Vagina (tissue), 2 donors: ENCODE measurements at regions not wholly inside any gene's neighbourhood (a gene's known extent, or its start where the extent isn't known, plus 50 kb on each side); places are given as distances from the start of the nearest gene placed in this dataset.

Experiments
- DNase-seq, 2 donors: peaks; one replicate each; pipeline ENCODE4 v3.0.0-alpha.2; 2017; ENCODE audit errors: extremely low spot score in 2 of 2
- H3K27ac ChIP-seq: fragments of 200-600 bp; sonication (generic); one replicate; pipeline ENCODE4 v1.5.1; 2019
- H3K27me3 ChIP-seq: fragments of 200-600 bp; sonication (generic); one replicate; pipeline ENCODE4 v1.5.1; 2019
- H3K36me3 ChIP-seq, 2 donors: fragments of 200-600 bp; sonication (generic); one replicate each; pipeline ENCODE4 v1.5.1; 2017 to 2019
- H3K4me1 ChIP-seq: fragments of 200-600 bp; sonication (generic); one replicate; pipeline ENCODE4 v1.5.1; 2019
- H3K4me3 ChIP-seq, 2 donors: fragments of 200-600 bp; sonication (generic); 1 replicate in 1 of 2; 2 replicates in 1 of 2; pipeline ENCODE4 v1.5.1; 2016 to 2019
- H3K9me3 ChIP-seq: fragments of 200-600 bp; sonication (generic); one replicate; pipeline ENCODE4 v1.5.1; 2019
- CTCF ChIP-seq, 3 experiments: fragments of 450-650 bp in 2 of 3; fragments of 200-600 bp in 1 of 3; sonication (generic) in 1 of 3; IDR thresholded peaks; one replicate each; pipeline ENCODE4 v1.5.1; 2017 to 2019; ENCODE audit warnings: antibody characterized with exemption in 3 of 3, mild to moderate bottlenecking in 2 of 3, moderate library complexity in 2 of 3
- POLR2A ChIP-seq, 2 donors: fragments of 450-650 bp; IDR thresholded peaks; one replicate each; pipeline ENCODE4 v1.6.1; 2017; ENCODE audit warnings: antibody characterized with exemption in 2 of 2, mild to moderate bottlenecking in 2 of 2, moderate library complexity in 2 of 2
- POLR2AphosphoS5 ChIP-seq, 2 donors: sonication (generic); formaldehyde crosslinking; IDR thresholded peaks; one replicate each; pipeline ENCODE4 v1.9.0; 2017; ENCODE audit warnings: antibody characterized with exemption in 2 of 2, mild to moderate bottlenecking in 2 of 2, low read depth in 1 of 2; ENCODE audit not compliant: insufficient read depth in 1 of 2
- intact Hi-C: fragments of 100-400 bp; cut with DNase I; formaldehyde crosslinking; loops from one replicate; pipeline ENCODE4 v1.15.1; 2023

- no peaks in the 10 kb centered on the region for H3K4me1 ChIP-seq
- no peak for TF ChIP-seq POLR2A (IDR thresholded peaks at IDR 0.05)
- TF ChIP-seq POLR2AphosphoS5 (IDR thresholded peaks at IDR 0.05; ENCODE audit: insufficient read depth in 1 of 2, low read depth in 1 of 2), result no peak
- no peak for TF ChIP-seq CTCF (IDR thresholded peaks at IDR 0.05)
- H3K36me3 ChIP-seq, result no peaks in the 10 kb centered on the region
- intact Hi-C loops, result no loop called here
- no peaks in the 10 kb centered on the region for H3K9me3 ChIP-seq
- H3K27ac ChIP-seq, result no peak overlapping the region
- no peaks in the 10 kb centered on the region for H3K27me3 ChIP-seq
- H3K4me3 ChIP-seq, result no peak overlapping the region
- DNase-seq, result no peak
Measured at GRCh38 chrX:43083016-43083415, 305.1 kb upstream of the PPP1R2C start.

GRCh38 chrX:43087830-43088229, 309.9 kb upstream of the PPP1R2C start:
- no peak overlapping the region for H3K27ac ChIP-seq
- intact Hi-C loops, result no loop called here
- H3K9me3 ChIP-seq, result no peaks in the 10 kb centered on the region
- DNase-seq, result no peak
- H3K36me3 ChIP-seq, result no peaks in the 10 kb centered on the region
- H3K4me1 ChIP-seq, result no peaks in the 10 kb centered on the region
- no peaks in the 10 kb centered on the region for H3K27me3 ChIP-seq
- TF ChIP-seq POLR2A (IDR thresholded peaks at IDR 0.05) (no peak), POLR2AphosphoS5 (IDR thresholded peaks at IDR 0.05; ENCODE audit: insufficient read depth in 1 of 2, low read depth in 1 of 2) (no peak)
- no peak overlapping the region for H3K4me3 ChIP-seq

GRCh38 chrX:43096830-43097229, 318.9 kb upstream of the PPP1R2C start:
- no peak for DNase-seq
- Histone ChIP-seq H3K4me1 (no peaks in the 10 kb centered on the region), H3K9me3 (no peaks in the 10 kb centered on the region), H3K4me3 (no peak overlapping the region), H3K36me3 (no peaks in the 10 kb centered on the region), H3K27me3 (no peaks in the 10 kb centered on the region), H3K27ac (no peak overlapping the region)
- no peak for TF ChIP-seq POLR2A (IDR thresholded peaks at IDR 0.05)
- intact Hi-C loops, result no loop called here

GRCh38 chrX:43106009-43106408, 328.0 kb upstream of the PPP1R2C start:
- DNase-seq, result no peak
- Histone ChIP-seq H3K36me3 (no peaks in the 10 kb centered on the region), H3K4me3 (no peak overlapping the region), H3K4me1 (no peaks in the 10 kb centered on the region), H3K9me3 (no peaks in the 10 kb centered on the region), H3K27ac (no peak overlapping the region), H3K27me3 (no peaks in the 10 kb centered on the region)
- intact Hi-C loops, result no loop called here
- TF ChIP-seq POLR2AphosphoS5 (IDR thresholded peaks at IDR 0.05; ENCODE audit: insufficient read depth in 1 of 2, low read depth in 1 of 2), result no peak
- no peak for TF ChIP-seq POLR2A (IDR thresholded peaks at IDR 0.05)
- no peak for TF ChIP-seq CTCF (IDR thresholded peaks at IDR 0.05)

GRCh38 chrX:43108828-43109227, 330.9 kb upstream of the PPP1R2C start:
- DNase-seq, result no peak
- intact Hi-C loops, result no loop called here
- no peaks in the 10 kb centered on the region for H3K9me3 ChIP-seq
- no peaks in the 10 kb centered on the region for H3K36me3 ChIP-seq
- no peak for TF ChIP-seq POLR2AphosphoS5 (IDR thresholded peaks at IDR 0.05; ENCODE audit: insufficient read depth in 1 of 2, low read depth in 1 of 2)
- no peak for TF ChIP-seq CTCF (IDR thresholded peaks at IDR 0.05)
- TF ChIP-seq POLR2A (IDR thresholded peaks at IDR 0.05), result no peak
- no peaks in the 10 kb centered on the region for H3K4me1 ChIP-seq
- H3K27ac ChIP-seq, result no peak overlapping the region
- H3K27me3 ChIP-seq, result no peaks in the 10 kb centered on the region
- H3K4me3 ChIP-seq, result no peak overlapping the region

GRCh38 chrX:43121637-43122036, 343.7 kb upstream of the PPP1R2C start:
- Histone ChIP-seq H3K4me1 (no peaks in the 10 kb centered on the region), H3K9me3 (no peaks in the 10 kb centered on the region), H3K27me3 (no peaks in the 10 kb centered on the region), H3K4me3 (no peak overlapping the region), H3K36me3 (no peaks in the 10 kb centered on the region), H3K27ac (no peak overlapping the region)
- intact Hi-C loops, result no loop called here
- TF ChIP-seq POLR2A (IDR thresholded peaks at IDR 0.05), result no peak
- TF ChIP-seq POLR2AphosphoS5 (IDR thresholded peaks at IDR 0.05; ENCODE audit: insufficient read depth in 1 of 2, low read depth in 1 of 2), result no peak
- TF ChIP-seq CTCF (IDR thresholded peaks at IDR 0.05), result no peak
- no peak for DNase-seq
